HL-60 (cell line): ENCODE measurements at regions not wholly inside any gene's neighbourhood (a gene's known extent, or its start where the extent isn't known, plus 50 kb on each side); places are given as distances from the start of the nearest gene placed in this dataset.

Experiments
- DNase-seq, 2 experiments: peaks; one replicate each; pipeline ENCODE4 v3.0.0-alpha.2; 2010 to 2020; ENCODE audit warnings: low read depth in 1 of 2, low spot score in 1 of 2
- H3K27ac ChIP-seq: fragments of 250-450 bp; sonication (Bioruptor Pico); replicated peaks from 2 replicates; pipeline ENCODE4 v1.5.1; 2020; ENCODE audit warnings: mild to moderate bottlenecking, moderate library complexity
- H3K27me3 ChIP-seq: fragments of 250-450 bp; sonication (Bioruptor Pico); 2 replicates; pipeline ENCODE4 v1.5.1; 2021; ENCODE audit warnings: mild to moderate bottlenecking, moderate library complexity; ENCODE audit not compliant: insufficient read depth, poor library complexity, severe bottlenecking
- H3K4me3 ChIP-seq: replicated peaks from 2 replicates; pipeline ENCODE4 v1.5.1; 2011; ENCODE audit warnings: mild to moderate bottlenecking, control low read depth, low read length; ENCODE audit not compliant: insufficient read depth
- CTCF ChIP-seq: IDR thresholded peaks from one replicate; pipeline ENCODE4 v1.5.1; 2011; ENCODE audit warnings: low read length, control low read depth, inconsistent platforms; ENCODE audit not compliant: insufficient read depth
- GABPA ChIP-seq: IDR thresholded peaks from 2 replicates; pipeline ENCODE4 v1.6.1; 2012; ENCODE audit warnings: low read depth
- POLR2AphosphoS5 ChIP-seq: IDR thresholded peaks from 2 replicates; pipeline ENCODE4 v1.6.1; 2012; ENCODE audit warnings: low read depth
- REST ChIP-seq: IDR thresholded peaks from 2 replicates; pipeline ENCODE4 v1.6.1; 2012; ENCODE audit warnings: low read depth; ENCODE audit not compliant: insufficient replicate concordance
- SPI1 ChIP-seq: IDR thresholded peaks from 2 replicates; pipeline ENCODE4 v1.6.1; 2012; ENCODE audit warnings: low read depth, mild to moderate bottlenecking, borderline replicate concordance

- H3K27me3 ChIP-seq = no peaks in the 10 kb centered on the region
- no peak overlapping the region for H3K27ac ChIP-seq
- DNase-seq = no peak
- no peak overlapping the region for H3K4me3 ChIP-seq
- TF ChIP-seq CTCF (no peak), SPI1 (no peak), POLR2AphosphoS5 (no peak), REST (no peak), GABPA (no peak)
These were observed 367.7 kb upstream of the SALL3 start for GRCh38 chr18:78611869-78612268.

- TF ChIP-seq CTCF (no peak), POLR2AphosphoS5 (no peak), SPI1 (no peak), REST (no peak), GABPA (no peak)
- no peaks in the 10 kb centered on the region for H3K27me3 ChIP-seq
- no peak overlapping the region for H3K4me3 ChIP-seq
- no peak for DNase-seq
- H3K27ac ChIP-seq = no peak overlapping the region
These were observed 367.3 kb upstream of the SALL3 start for GRCh38 chr18:78612318-78612717.

GRCh38 chr18:78612801-78613200 is 366.8 kb upstream of the SALL3 start:
- DNase-seq = no peak
- TF ChIP-seq REST (no peak), POLR2AphosphoS5 (no peak), SPI1 (no peak), GABPA (no peak), CTCF (no peak)
- Histone ChIP-seq H3K27me3 (no peaks in the 10 kb centered on the region), H3K4me3 (no peak overlapping the region), H3K27ac (no peak overlapping the region)
